ENCODE measurements at regions not wholly inside any gene's neighbourhood (a gene's known extent, or its start where the extent isn't known, plus 50 kb on each side); places are given as distances from the start of the nearest gene placed in this dataset.

DNA sequence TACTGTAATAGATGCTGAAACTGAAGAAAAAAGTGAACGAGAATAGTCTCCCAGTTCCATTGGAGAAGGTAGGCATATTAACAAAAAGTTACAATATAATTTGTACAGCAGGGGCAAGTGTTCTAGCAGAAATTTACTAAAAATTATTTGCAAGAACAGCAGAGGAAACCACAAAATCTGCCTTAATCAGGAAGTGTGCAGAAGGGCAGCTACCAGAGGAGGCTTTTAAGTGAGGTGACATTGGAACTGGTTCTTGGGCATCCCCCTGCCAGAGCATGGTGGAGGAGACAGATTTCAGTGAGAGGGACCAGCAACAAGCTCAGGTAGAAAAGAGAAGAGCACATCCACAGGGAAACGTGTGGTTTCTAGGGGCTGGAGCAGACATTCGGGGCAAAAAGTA, 279.3 kb upstream of the CAMK1G start:
- TF ChIP-seq TCF7L2 (IDR thresholded peaks at IDR 0.05; ENCODE audit: low read depth, low read length), result no peak
- TF ChIP-seq SIN3A (IDR thresholded peaks at IDR 0.05; ENCODE audit: borderline replicate concordance, insufficient read depth, low read depth, low read length), result no peak
- no peak for TF ChIP-seq CTCF (IDR thresholded peaks at IDR 0.05)
- TF ChIP-seq POLR2AphosphoS5 (IDR thresholded peaks at IDR 0.05; ENCODE audit: low read depth, low read length), result no peak
- H3K36me3 ChIP-seq (ENCODE audit: control insufficient read depth, insufficient read depth, low read length), result no peaks in the 10 kb centered on the region
- ChIA-PET POLR2A (no interaction called here), CTCF (no interaction called here)
- no peaks in the 10 kb centered on the region for H3K9me3 ChIP-seq (ENCODE audit: control insufficient read depth, insufficient read depth, low read depth, low read length)
- no peak overlapping the region for H3K27ac ChIP-seq (ENCODE audit: low read length)
- no peaks in the 10 kb centered on the region for H3K27me3 ChIP-seq (ENCODE audit: control insufficient read depth, insufficient read depth, low read length)
- no TSS peak for BruUV-seq (replicated peaks)
- ATAC-seq (no peak), DNase-seq (ENCODE audit: low read depth, low spot score) (no peak)
- H3K4me1 ChIP-seq (ENCODE audit: control insufficient read depth, insufficient read depth, low read length), result no peaks in the 10 kb centered on the region
- no peak overlapping the region for H3K4me3 ChIP-seq (ENCODE audit: low read depth in 2 of 2, low read length in 2 of 2)
- in situ Hi-C loops (cut with HindIII; ENCODE audit: low pct_unique_long_range_greater_than_20kb, low sequenced_read_pairs), result no loop called here
- intact Hi-C loops (cut with micrococcal nuclease; ENCODE audit: unreplicated experiment), result no loop called here

GRCh38 chr1:209305221-209305954, 278.1 kb upstream of the CAMK1G start:
- CTCF ChIA-PET, result no interaction called here

More at GRCh38 chr1:209305221-209305954, 278.1 kb upstream of the CAMK1G start:
- in situ Hi-C loops (cut with HindIII; ENCODE audit: low pct_unique_long_range_greater_than_20kb, low sequenced_read_pairs) (no loop called here), intact Hi-C loops (cut with micrococcal nuclease; ENCODE audit: unreplicated experiment) (no loop called here)
- Histone ChIP-seq H3K4me1 (ENCODE audit: control insufficient read depth, insufficient read depth, low read length) (no peaks in the 10 kb centered on the region), H3K4me3 (ENCODE audit: low read depth in 2 of 2, low read length in 2 of 2) (no peak overlapping the region), H3K27me3 (ENCODE audit: control insufficient read depth, insufficient read depth, low read length) (no peaks in the 10 kb centered on the region), H3K27ac (ENCODE audit: low read length) (no peak overlapping the region), H3K9me3 (ENCODE audit: control insufficient read depth, insufficient read depth, low read depth, low read length) (no peaks in the 10 kb centered on the region), H3K36me3 (ENCODE audit: control insufficient read depth, insufficient read depth, low read length) (no peaks in the 10 kb centered on the region)
- POLR2A ChIA-PET, result no interaction called here
- TF ChIP-seq CTCF (IDR thresholded peaks at IDR 0.05) (no peak), TCF7L2 (IDR thresholded peaks at IDR 0.05; ENCODE audit: low read depth, low read length) (no peak), POLR2AphosphoS5 (IDR thresholded peaks at IDR 0.05; ENCODE audit: low read depth, low read length) (no peak), SIN3A (IDR thresholded peaks at IDR 0.05; ENCODE audit: borderline replicate concordance, insufficient read depth, low read depth, low read length) (no peak)
- TF ChIP-seq, protein P1, sequence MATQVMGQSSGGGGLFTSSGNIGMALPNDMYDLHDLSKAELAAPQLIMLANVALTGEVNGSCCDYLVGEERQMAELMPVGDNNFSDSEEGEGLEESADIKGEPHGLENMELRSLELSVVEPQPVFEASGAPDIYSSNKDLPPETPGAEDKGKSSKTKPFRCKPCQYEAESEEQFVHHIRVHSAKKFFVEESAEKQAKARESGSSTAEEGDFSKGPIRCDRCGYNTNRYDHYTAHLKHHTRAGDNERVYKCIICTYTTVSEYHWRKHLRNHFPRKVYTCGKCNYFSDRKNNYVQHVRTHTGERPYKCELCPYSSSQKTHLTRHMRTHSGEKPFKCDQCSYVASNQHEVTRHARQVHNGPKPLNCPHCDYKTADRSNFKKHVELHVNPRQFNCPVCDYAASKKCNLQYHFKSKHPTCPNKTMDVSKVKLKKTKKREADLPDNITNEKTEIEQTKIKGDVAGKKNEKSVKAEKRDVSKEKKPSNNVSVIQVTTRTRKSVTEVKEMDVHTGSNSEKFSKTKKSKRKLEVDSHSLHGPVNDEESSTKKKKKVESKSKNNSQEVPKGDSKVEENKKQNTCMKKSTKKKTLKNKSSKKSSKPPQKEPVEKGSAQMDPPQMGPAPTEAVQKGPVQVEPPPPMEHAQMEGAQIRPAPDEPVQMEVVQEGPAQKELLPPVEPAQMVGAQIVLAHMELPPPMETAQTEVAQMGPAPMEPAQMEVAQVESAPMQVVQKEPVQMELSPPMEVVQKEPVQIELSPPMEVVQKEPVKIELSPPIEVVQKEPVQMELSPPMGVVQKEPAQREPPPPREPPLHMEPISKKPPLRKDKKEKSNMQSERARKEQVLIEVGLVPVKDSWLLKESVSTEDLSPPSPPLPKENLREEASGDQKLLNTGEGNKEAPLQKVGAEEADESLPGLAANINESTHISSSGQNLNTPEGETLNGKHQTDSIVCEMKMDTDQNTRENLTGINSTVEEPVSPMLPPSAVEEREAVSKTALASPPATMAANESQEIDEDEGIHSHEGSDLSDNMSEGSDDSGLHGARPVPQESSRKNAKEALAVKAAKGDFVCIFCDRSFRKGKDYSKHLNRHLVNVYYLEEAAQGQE (IDR thresholded peaks at IDR 0.05; ENCODE audit: insufficient read depth in 1 of 2, low read depth in 2 of 2, low read length in 1 of 2), result no peak
- BruUV-seq (replicated peaks), result no TSS peak
- ATAC-seq (no peak), DNase-seq (ENCODE audit: low read depth, low spot score) (no peak)
